Right atrium auricular region (tissue), 2 donors: ENCODE measurements at regions not wholly inside any gene's neighbourhood (a gene's known extent, or its start where the extent isn't known, plus 50 kb on each side); places are given as distances from the start of the nearest gene placed in this dataset.
A peak's percentile ranks its signal among the peaks of the same experiment; 100 is the strongest.

ENCODE experiments used
- DNase-seq: peaks from one replicate; pipeline ENCODE4 v3.0.0-alpha.2; 2019; ENCODE audit warnings: low spot score
- H3K27ac ChIP-seq, 2 donors: fragments of 200-600 bp; sonication (generic); 1 replicate in 1 of 2; 2 replicates in 1 of 2; pipeline ENCODE4 v1.5.1; 2016 to 2019
- H3K27me3 ChIP-seq, 2 donors: fragments of 200-600 bp; sonication (generic); one replicate each; pipeline versions ENCODE4 v1.5.1 to v1.6.0; 2017 to 2019
- H3K36me3 ChIP-seq: fragments of 200-600 bp; sonication (generic); one replicate; pipeline ENCODE4 v1.5.1; 2016
- H3K4me1 ChIP-seq, 2 donors: fragments of 200-600 bp; sonication (generic); one replicate each; pipeline versions ENCODE4 v1.5.1 to v1.6.0; 2017 to 2019
- H3K4me3 ChIP-seq, 2 donors: fragments of 200-600 bp; sonication (generic); 1 replicate in 1 of 2; 2 replicates in 1 of 2; pipeline ENCODE4 v1.5.1; 2017 to 2019; ENCODE audit warnings: mild to moderate bottlenecking in 1 of 2, moderate library complexity in 1 of 2
- H3K9me3 ChIP-seq, 2 donors: fragments of 200-600 bp; sonication (generic); one replicate each; pipeline ENCODE4 v1.5.1; 2019
- CTCF ChIP-seq, 2 donors: fragments of 200-600 bp; sonication (generic); IDR thresholded peaks; one replicate each; pipeline ENCODE4 v1.5.1; 2019; ENCODE audit warnings: antibody characterized with exemption in 2 of 2

GRCh38 chr7:25750744-25751508, 401.1 kb upstream of the NFE2L3 start:
- no peak for TF ChIP-seq CTCF (IDR thresholded peaks at IDR 0.05)
- Histone ChIP-seq H3K4me3 (peak overlapping the region in 1 of 2 donors; percentile 19), H3K27ac (peak overlapping the region; percentile 74 to 75), H3K9me3 (no peaks in the 10 kb centered on the region), H3K36me3 (no peaks in the 10 kb centered on the region), H3K27me3 (no peaks in the 10 kb centered on the region), H3K4me1 (peaks cover 0 to 32% of the 10 kb centered on the region in 2 donors)
- no peak for DNase-seq

GRCh38 chr7:25752154-25752553, 399.8 kb upstream of the NFE2L3 start:
- Histone ChIP-seq H3K36me3 (no peaks in the 10 kb centered on the region), H3K27ac (peak overlapping the region; percentile 74 to 75), H3K4me1 (peaks cover 0 to 32% of the 10 kb centered on the region in 2 donors), H3K27me3 (no peaks in the 10 kb centered on the region), H3K9me3 (no peaks in the 10 kb centered on the region), H3K4me3 (no peak overlapping the region)
- TF ChIP-seq CTCF (IDR thresholded peaks at IDR 0.05) = no peak
- no peak for DNase-seq

GRCh38 chr7:25752967-25753791, 398.8 kb upstream of the NFE2L3 start:
- H3K27ac ChIP-seq = peak overlapping the region; percentile 56 to 66
- H3K4me3 ChIP-seq = no peak overlapping the region
- peak; percentile 79 for DNase-seq
- H3K27me3 ChIP-seq = no peaks in the 10 kb centered on the region
- no peaks in the 10 kb centered on the region for H3K36me3 ChIP-seq
- TF ChIP-seq CTCF (IDR thresholded peaks at IDR 0.05) = no peak
- peaks cover 0 to 32% of the 10 kb centered on the region in 2 donors for H3K4me1 ChIP-seq
- no peaks in the 10 kb centered on the region for H3K9me3 ChIP-seq

GRCh38 chr7:25753837-25754236, 398.2 kb upstream of the NFE2L3 start:
- H3K27ac ChIP-seq = peak overlapping the region; percentile 56 to 66
- no peaks in the 10 kb centered on the region for H3K36me3 ChIP-seq
- TF ChIP-seq CTCF (IDR thresholded peaks at IDR 0.05) = no peak
- H3K4me3 ChIP-seq = no peak overlapping the region
- H3K4me1 ChIP-seq = peaks cover 0 to 32% of the 10 kb centered on the region in 2 donors
- no peaks in the 10 kb centered on the region for H3K27me3 ChIP-seq
- no peak for DNase-seq
- no peaks in the 10 kb centered on the region for H3K9me3 ChIP-seq

- no peak overlapping the region for H3K4me3 ChIP-seq
- peak overlapping the region; percentile 56 to 66 for H3K27ac ChIP-seq
- DNase-seq = peak; percentile 79
- TF ChIP-seq CTCF (IDR thresholded peaks at IDR 0.05) = no peak
- no peaks in the 10 kb centered on the region for H3K36me3 ChIP-seq
- H3K4me1 ChIP-seq = peaks cover 0 to 32% of the 10 kb centered on the region in 2 donors
- no peaks in the 10 kb centered on the region for H3K9me3 ChIP-seq
- no peaks in the 10 kb centered on the region for H3K27me3 ChIP-seq
Observed at GRCh38 chr7:25754333-25754732, 397.7 kb upstream of the NFE2L3 start.
